ENCODE measurements at regions not wholly inside any gene's neighbourhood (a gene's known extent, or its start where the extent isn't known, plus 50 kb on each side); places are given as distances from the start of the nearest gene placed in this dataset.
A peak's percentile ranks its signal among the peaks of the same experiment; 100 is the strongest.

GRCh38 chr2:217183471-217183870 is 323.6 kb upstream of the TNP1 start:
- no peak for DNase-seq

DNA sequence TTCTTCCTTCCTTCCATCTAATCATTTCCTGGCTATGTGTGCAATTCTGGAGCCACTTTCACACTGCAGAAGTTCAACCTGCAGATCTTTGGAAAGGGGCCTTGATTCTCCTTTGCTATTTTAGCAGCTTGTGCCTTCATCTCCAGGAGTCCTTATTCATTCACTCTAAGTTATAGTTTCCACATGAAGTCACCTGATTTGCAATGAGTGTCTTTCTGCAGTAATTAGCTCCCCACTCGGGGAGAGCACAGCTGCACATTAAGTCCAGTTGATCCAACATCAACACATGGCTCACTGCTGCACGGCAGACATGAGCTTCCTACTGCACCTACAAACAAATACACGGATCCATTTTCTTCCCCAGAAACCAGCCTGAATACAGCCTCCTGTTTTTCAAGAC is 323.1 kb upstream of the TNP1 start:
- no peak for DNase-seq

- DNase-seq = no peak
Measured at GRCh38 chr2:217181512-217181911, 321.6 kb upstream of the TNP1 start.

DNA sequence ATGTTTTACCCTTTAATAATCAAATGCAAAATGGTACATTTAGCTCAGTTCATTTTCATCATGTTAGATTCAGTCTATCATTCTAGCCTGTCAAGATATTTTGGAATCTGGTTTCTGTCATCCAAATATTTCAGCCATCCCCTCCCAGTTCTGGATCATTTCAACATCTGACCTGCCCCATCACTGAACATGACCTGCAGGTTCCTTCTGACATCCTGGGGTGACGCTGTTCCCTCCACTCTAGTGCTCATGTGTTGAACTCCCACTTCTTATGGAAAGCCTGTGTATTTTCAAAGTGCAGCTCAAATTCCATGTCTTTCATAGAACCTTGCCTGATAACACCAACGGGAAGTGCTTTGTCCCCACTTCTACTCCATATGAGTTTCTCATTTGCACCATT is 320.0 kb upstream of the TNP1 start:
- no peak for DNase-seq

GRCh38 chr2:217178341-217178740 is 318.5 kb upstream of the TNP1 start:
- no peak for DNase-seq

DNA sequence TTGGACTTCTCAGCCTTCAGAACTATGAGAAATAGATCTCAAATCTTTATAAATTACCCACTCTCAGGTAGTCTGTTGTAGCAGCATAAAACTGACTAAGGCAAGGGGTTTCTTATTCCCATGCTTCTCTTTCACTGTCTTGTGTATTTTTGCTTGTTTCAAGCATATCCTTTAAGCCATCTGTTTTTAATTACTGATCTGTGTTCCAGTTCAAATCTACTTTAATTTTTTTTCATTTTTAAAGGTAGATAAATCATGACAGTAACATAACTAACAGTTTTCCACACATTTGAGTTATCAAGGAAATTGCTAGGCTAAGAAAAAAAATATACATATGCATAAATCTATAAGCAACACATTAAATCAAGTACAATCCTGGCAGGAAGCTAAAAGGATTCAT is 317.9 kb upstream of the TNP1 start:
- DNase-seq = peak; percentile 15

DNA sequence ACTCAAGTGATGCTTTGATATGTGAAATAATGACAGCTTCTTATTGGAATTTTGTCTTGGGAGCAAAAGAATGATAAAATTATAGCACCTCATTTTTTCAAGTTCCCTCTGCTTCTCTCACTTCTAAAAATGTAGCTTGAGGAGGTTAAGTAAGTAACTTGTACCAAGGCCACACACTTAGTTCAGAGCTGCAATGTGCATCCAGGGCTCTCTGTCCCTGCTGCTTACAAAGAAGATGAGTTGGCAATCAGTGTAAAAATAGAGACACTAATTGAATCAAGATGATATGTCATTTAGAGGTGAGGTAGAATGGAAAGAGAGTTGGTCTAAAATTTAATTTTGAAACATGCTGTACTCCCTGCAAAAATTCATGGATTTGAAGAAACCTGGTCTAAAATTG is 312.0 kb upstream of the TNP1 start:
- DNase-seq = peak; percentile 57

GRCh38 chr2:217168496-217168895 is 308.6 kb upstream of the TNP1 start:
- no peak for DNase-seq

DNA sequence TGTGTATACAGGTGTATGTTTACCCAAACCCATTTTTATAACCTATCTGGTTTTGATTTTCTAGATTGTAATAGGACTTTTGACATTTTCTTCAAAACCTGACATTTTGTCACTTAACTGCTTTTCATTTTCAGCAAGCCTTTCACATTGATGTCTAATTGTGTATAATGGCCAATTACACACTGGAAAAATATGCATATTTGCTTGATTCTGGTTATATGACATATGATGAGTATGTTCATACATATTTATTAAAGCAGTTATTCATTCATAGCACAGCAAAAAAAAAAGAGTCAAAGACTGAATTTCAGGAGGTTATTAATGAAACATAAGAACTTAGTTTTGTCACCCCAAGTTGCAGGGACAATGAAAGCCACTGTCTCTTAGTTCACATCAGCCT is 307.7 kb upstream of the TNP1 start:
- DNase-seq = peak; percentile 32

DNA sequence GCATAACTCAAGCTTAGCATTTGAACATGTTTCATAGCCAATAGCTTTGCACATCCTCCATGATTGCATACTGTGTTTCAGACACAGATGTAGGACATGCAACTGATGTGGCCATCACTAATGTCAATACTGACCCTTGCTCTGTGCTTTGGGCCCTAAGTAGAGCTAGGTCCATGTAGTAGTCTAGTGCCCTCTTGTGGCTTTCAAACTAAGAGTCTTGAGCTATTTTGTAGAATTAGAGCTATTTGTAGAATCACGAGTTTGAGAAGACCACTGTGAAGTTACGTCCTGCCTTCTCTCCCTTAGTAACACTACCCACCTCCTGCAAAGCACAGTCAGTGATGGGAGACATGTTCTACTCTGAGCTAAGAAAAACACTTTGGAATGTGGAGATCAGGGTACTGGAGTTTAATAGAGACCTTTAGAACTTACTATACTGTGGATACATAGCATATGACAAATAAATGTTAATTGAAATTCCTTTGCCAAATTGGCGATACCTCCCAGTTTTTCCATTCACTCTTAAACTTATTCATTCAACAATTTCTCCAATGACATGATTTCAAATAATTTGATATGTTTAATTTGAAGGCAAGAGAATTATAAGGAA is 306.5 kb upstream of the TNP1 start:
- peak; percentile 34 for DNase-seq

DNA sequence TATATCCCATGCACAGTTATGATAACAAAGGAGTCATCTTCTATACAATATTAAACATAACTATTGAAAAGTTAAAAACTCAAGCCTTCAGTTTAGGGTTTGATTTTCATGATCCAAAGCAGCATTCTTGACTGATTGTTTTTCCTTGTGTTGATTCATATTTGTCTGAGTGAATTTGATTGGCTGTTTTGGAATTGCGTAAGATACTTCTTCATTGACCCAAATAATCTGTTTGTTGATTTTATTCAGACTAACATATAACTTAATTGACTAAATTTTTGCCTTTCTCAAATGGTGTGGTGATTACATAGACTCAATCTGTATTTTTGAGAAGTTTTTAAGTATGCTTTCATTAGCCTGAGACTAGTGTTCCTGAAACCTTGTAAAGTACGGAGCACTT is 305.7 kb upstream of the TNP1 start:
- DNase-seq = no peak

DNA sequence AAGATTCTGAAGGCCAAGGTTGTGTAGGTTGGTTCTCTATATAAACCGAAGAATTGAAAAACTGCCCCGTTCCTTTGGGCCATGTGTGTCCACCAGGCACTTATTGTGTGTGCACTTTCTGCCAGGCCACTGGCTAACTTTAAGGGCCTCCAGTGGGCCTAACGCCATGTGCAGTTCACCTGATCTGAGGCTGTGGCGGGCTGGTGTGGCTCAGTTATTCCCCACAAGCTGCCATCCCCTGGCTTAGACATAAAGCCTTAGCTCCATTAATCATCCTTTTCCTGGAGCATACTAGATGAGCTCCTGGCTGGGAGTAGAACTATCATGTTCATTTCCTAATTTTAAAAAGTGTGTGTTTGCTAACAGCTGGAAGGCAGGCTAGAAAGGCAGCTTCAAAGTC is 304.1 kb upstream of the TNP1 start:
- DNase-seq = no peak

- DNase-seq = peak; percentile 96
Measured at GRCh38 chr2:217162533-217162932, 302.7 kb upstream of the TNP1 start.

DNA sequence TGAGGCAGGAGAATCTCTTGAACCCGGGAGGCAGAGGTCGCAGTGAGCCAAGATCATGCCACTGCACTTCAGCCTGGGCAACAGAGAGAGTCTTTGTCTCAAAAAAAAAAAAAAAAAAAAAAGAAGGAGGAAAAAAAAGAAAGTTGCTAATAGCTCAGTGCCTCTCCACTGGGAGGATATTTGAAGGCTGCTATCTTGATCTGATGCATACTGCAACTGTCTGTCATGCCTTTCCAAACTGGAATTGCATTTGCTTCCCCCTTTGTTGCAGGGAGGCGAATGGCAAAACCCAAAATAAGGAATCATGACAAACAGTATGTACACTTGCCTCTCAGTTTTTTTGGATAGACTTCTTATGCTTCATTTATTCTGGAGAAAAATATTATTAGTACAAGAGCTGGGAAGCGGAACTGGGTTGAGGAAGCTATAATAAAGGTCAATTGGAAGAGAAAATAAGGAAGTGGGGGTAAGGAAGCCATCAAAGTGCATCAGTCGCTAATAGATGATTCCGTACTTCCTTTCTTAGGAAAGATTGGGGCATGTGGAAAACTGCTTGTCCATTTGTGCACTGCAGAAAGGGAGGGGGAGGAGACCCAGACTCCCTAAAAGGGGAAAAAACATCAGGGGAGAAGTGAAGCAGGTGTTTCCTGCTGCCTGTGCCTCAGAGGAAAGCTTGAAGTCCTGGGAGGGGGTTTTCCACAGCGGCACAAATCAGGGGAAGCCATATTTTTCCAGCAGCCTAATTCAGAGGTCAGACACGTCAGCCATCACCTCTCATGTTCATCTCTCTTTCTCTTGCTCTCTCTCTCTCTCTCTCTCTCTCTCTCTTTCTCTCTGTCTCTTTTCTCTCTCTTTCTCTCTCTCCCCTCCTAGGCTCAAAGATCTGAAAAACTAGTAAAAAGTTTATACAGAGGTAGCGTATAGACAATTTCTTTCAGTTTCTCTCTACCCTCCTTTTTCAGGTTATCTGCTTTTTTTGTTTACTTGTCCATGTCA is 301.4 kb upstream of the TNP1 start:
- DNase-seq = no peak

DNA sequence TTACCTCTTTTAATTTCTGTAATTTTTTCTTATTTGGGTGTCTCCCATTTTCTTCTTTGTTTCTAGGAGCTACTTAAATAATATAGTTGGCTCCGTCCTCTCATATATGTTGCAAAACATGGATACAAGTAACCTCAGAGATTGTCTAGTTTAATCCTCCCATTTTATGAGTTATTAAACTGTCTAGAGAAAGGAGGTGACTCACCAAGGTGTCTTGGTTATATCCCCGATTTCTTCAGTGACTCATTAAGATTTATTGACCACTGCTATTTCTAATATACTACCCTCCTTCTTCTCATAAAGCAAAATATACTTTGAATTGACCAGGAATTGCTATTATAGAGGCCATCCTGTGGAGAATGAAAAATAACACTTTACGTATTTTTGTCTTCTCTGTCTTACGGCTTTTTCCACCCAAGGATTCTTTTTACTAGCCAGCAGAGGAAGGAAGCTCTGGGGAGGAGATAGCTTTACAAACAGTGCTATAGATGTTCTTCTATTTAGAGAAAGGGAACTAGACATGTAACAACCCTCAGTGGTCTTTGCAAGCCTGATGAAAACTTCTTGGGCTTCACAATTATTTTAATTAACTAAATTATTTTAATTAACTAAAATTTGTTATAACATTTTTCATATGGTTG is 300.4 kb upstream of the TNP1 start:
- DNase-seq = peak; percentile 75

- no peak for DNase-seq
Measured at GRCh38 chr2:217158928-217159327, 299.1 kb upstream of the TNP1 start.

DNA sequence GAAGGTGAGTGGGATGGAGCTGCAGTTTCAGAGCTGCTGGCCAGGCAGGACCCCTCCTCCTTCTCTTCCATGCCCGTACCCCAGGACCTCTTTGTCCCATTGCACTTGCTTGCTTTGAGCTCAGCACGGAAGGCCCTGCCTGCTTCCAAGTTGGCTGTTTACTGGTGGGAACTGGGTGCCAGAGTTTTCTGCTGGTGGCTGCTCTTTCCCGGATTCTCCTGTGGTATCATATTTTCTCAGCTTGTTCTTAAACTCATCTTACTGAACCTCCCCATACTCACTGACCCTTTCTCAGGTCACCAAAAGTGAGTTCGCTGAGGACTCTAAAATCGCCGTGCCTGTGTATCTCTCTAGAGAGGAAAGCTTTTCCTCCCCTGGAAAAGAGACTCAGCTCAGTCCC is 297.7 kb upstream of the TNP1 start:
- no peak for DNase-seq

GRCh38 chr2:217156801-217157200 is 296.9 kb upstream of the TNP1 start:
- DNase-seq = no peak

DNA sequence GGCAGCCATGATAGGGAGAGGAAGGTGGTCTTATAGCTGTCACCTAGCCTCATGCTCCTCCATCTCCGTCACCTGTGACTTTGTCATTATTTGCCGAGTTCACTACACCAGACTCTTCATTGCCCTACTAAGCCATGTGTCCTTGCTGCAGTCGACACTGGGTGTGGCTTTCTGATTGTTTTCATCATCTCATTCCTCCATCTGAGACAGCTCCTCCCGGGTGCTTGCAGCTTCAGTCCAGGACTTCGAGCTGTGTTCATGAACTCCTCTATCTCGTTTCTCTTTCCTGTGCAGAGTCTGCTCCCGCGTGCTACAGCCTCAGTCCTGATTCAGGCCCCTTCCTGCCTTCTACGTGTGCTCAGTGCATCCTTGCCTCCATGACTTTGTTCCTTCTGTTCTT is 295.1 kb upstream of the TNP1 start:
- DNase-seq = no peak

GRCh38 chr2:217153510-217153909 is 293.6 kb upstream of the TNP1 start:
- DNase-seq = no peak

DNA sequence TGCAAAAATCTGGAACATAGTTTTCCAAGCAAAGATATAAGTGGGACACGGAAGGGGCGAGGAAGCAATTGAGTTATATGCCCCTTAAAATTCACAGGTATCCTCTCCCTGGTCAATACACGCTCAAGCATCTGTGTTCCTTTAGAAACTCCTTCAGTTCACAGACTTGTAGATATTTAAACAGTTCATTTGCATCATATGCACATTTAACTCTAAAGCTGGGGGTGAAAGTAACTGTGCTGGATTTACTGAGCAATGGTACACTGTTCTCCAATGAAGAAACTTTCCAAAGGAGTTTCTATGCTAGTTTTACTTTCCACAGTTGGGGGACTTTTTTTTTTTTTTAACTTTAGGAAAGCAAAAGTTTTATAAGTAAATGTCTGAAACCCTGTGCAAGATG is 293.0 kb upstream of the TNP1 start:
- no peak for DNase-seq

- no peak for DNase-seq
Measured at GRCh38 chr2:217151509-217152206, 291.8 kb upstream of the TNP1 start.

- peak; percentile 36 for DNase-seq
Measured at GRCh38 chr2:217150236-217150635, 290.4 kb upstream of the TNP1 start.

All from fibroblast of skin of right quadriceps (primary cell).